ENCODE measurements at regions not wholly inside any gene's neighbourhood (a gene's known extent, or its start where the extent isn't known, plus 50 kb on each side); places are given as distances from the start of the nearest gene placed in this dataset.

- DNase-seq = no peak
These were observed 117.4 kb upstream of the SH3BP4 start for GRCh38 chr2:234834228-234834923.

GRCh38 chr2:234830853-234831252 lies 121.0 kb upstream of the SH3BP4 start:
- DNase-seq = no peak

GRCh38 chr2:234829074-234829455 lies 122.8 kb upstream of the SH3BP4 start:
- DNase-seq = no peak

- no peak for DNase-seq
These were observed 123.3 kb upstream of the SH3BP4 start for GRCh38 chr2:234828382-234829073.

GRCh38 chr2:234827096-234827860 lies 124.5 kb upstream of the SH3BP4 start:
- no peak for DNase-seq

GRCh38 chr2:234826681-234827080 lies 125.1 kb upstream of the SH3BP4 start:
- DNase-seq = no peak

GRCh38 chr2:234825616-234826015 lies 126.2 kb upstream of the SH3BP4 start:
- DNase-seq = no peak

- no peak for DNase-seq
These were observed 127.9 kb upstream of the SH3BP4 start for GRCh38 chr2:234823877-234824376.

GRCh38 chr2:234823196-234823876 lies 128.5 kb upstream of the SH3BP4 start:
- DNase-seq = no peak

GRCh38 chr2:234821946-234822475 lies 129.8 kb upstream of the SH3BP4 start:
- DNase-seq = no peak

GRCh38 chr2:234818937-234819336 lies 132.9 kb upstream of the SH3BP4 start:
- DNase-seq = no peak

- no peak for DNase-seq
These were observed 135.3 kb upstream of the SH3BP4 start for GRCh38 chr2:234816491-234816890.

- DNase-seq = no peak
These were observed 135.8 kb upstream of the SH3BP4 start for GRCh38 chr2:234816056-234816455.

- DNase-seq = no peak
These were observed 137.4 kb upstream of the SH3BP4 start for GRCh38 chr2:234814374-234814773.

GRCh38 chr2:234812851-234813250 lies 139.0 kb upstream of the SH3BP4 start:
- DNase-seq = no peak

- no peak for DNase-seq
These were observed 142.9 kb upstream of the SH3BP4 start for GRCh38 chr2:234808907-234809306.

GRCh38 chr2:234806818-234807217 lies 145.0 kb upstream of the SH3BP4 start:
- no peak for DNase-seq

GRCh38 chr2:234805836-234806235 lies 146.0 kb upstream of the SH3BP4 start:
- DNase-seq = no peak

- no peak for DNase-seq
These were observed 147.1 kb upstream of the SH3BP4 start for GRCh38 chr2:234804704-234805103.

GRCh38 chr2:234802845-234803171 lies 149.0 kb upstream of the SH3BP4 start:
- no peak for DNase-seq

- no peak for DNase-seq
These were observed 149.6 kb upstream of the SH3BP4 start for GRCh38 chr2:234802071-234802844.

- no peak for DNase-seq
These were observed 154.1 kb upstream of the SH3BP4 start for GRCh38 chr2:234797566-234798250.
